Naive thymus-derived CD4-positive, alpha-beta T cell (primary cell): ENCODE measurements at regions not wholly inside any gene's neighbourhood (a gene's known extent, or its start where the extent isn't known, plus 50 kb on each side); places are given as distances from the start of the nearest gene placed in this dataset.

ENCODE experiments used
- ATAC-seq: fragments of 150-1000 bp; cut with Tn5 transposase; 2 replicates; pipeline ENCODE4 v1.10.0; 2021; ENCODE audit warnings: mild to moderate bottlenecking, moderate library complexity
- CTCF ChIA-PET: fragments of 350-600 bp; sonication (Branson Sonifier 250); formaldehyde crosslinking; loops from one replicate; lab custom pipeline; 2021; ENCODE audit warnings: antibody characterized with exemption; lab: Charles Lee
- POLR2A ChIA-PET: fragments of 350-600 bp; sonication (Branson Sonifier 250); formaldehyde crosslinking; loops from one replicate; lab custom pipeline; 2021; ENCODE audit warnings: antibody characterized with exemption, inconsistent platforms; lab: Charles Lee
- DNase-seq, 9 donors: peaks; one replicate each; pipeline versions ENCODE4 v3.0.0 to v3.0.0-alpha.2; 2020 to 2022; ENCODE audit warnings: mixed read lengths in 1 of 9
- H3K27ac ChIP-seq: one replicate; pipeline ENCODE4 v1.7.0; 2013; ENCODE audit warnings: mild to moderate bottlenecking, low read depth, low read length, moderate library complexity
- H3K27me3 ChIP-seq, 2 donors: one replicate each; pipeline ENCODE4 v1.7.0; 2013; ENCODE audit warnings: low read length in 2 of 2, mild to moderate bottlenecking in 2 of 2, moderate library complexity in 2 of 2; ENCODE audit not compliant: control insufficient read depth in 2 of 2, insufficient read depth in 2 of 2
- H3K36me3 ChIP-seq, 3 experiments: 1 replicate in 2 of 3; 2 replicates in 1 of 3; pipeline ENCODE4 v1.7.0; 2013; ENCODE audit warnings: low read length in 3 of 3, mild to moderate bottlenecking in 3 of 3, moderate library complexity in 1 of 3; ENCODE audit not compliant: insufficient read depth in 3 of 3, control insufficient read depth in 2 of 3
- H3K4me1 ChIP-seq, 2 donors: one replicate each; pipeline ENCODE4 v1.7.0; 2013; ENCODE audit warnings: low read length in 2 of 2, mild to moderate bottlenecking in 2 of 2, moderate library complexity in 1 of 2; ENCODE audit not compliant: control insufficient read depth in 2 of 2, insufficient read depth in 2 of 2
- H3K4me3 ChIP-seq: 2 replicates; pipeline ENCODE4 v1.7.0; 2013; ENCODE audit warnings: mild to moderate bottlenecking, low read length
- H3K9me3 ChIP-seq, 3 experiments: 1 replicate in 2 of 3; 2 replicates in 1 of 3; pipeline ENCODE4 v1.7.0; 2013; ENCODE audit warnings: low read length in 3 of 3; ENCODE audit not compliant: control insufficient read depth in 2 of 3
- H3K27ac Mint-ChIP-seq, 9 donors: one replicate each; pipeline ENCODE4 v1.8.0; 2020 to 2022; ENCODE audit warnings: mixed read lengths in 9 of 9, mild to moderate bottlenecking in 8 of 9, moderate library complexity in 5 of 9, inconsistent platforms in 2 of 9
- H3K27me3 Mint-ChIP-seq, 5 donors: one replicate each; pipeline ENCODE4 v1.8.0; 2021 to 2022; ENCODE audit warnings: mixed read lengths in 5 of 5, mild to moderate bottlenecking in 1 of 5
- H3K36me3 Mint-ChIP-seq, 5 donors: one replicate each; pipeline ENCODE4 v1.8.0; 2020 to 2022; ENCODE audit warnings: mixed read lengths in 5 of 5, mild to moderate bottlenecking in 3 of 5, inconsistent platforms in 1 of 5
- H3K4me1 Mint-ChIP-seq, 7 donors: one replicate each; pipeline ENCODE4 v1.8.0; 2020 to 2022; ENCODE audit warnings: mixed read lengths in 7 of 7, mild to moderate bottlenecking in 3 of 7, inconsistent platforms in 1 of 7
- H3K4me3 Mint-ChIP-seq, 10 donors: one replicate each; pipeline ENCODE4 v1.8.0; 2020 to 2022; ENCODE audit warnings: mild to moderate bottlenecking in 10 of 10, mixed read lengths in 10 of 10, moderate library complexity in 6 of 10, inconsistent platforms in 2 of 10
- H3K9me3 Mint-ChIP-seq, 11 donors: one replicate each; pipeline ENCODE4 v1.8.0; 2020 to 2022; ENCODE audit warnings: mixed read lengths in 11 of 11, mild to moderate bottlenecking in 4 of 11, inconsistent platforms in 1 of 11, moderate library complexity in 1 of 11
- intact Hi-C, 2 donors: fragments of 100-400 bp; cut with micrococcal nuclease; formaldehyde crosslinking; loops; one replicate each; pipeline ENCODE4 v1.15.1; 2023

GRCh38 chr10:88066319-88066718 is 202.9 kb downstream of the PTEN start:
- no peak for ATAC-seq
- intact Hi-C loops = loop anchor here in 1 of 2 donors (2.0 to 5.0 kb wide), 3 partner anchors 14 to 248 kb away; partner anchors contain the start of gene ATAD1
- peaks cover 0 to 97% (median 79%) of the 10 kb centered on the region in 7 donors for H3K4me1 Mint-ChIP-seq

DNA sequence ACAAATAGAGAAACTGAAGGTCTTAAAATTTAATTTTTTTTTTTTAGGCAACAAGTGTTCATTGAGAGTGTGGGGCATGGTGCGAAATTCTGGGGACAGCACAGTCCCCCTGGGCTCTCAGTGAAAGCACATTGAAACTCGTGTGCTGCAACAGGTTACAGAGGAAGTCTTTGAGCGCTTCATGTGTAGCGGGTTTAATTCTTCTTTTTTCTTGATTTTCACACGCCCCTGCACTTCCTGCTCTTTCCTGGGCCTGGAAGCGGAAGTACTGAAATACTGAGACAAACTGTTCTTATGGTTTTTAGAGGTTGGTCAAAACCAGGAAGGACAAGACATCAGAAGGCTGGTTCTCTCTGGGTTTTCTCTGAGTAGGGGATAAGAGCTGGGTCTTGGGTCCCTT is 203.5 kb downstream of the PTEN start:
- peaks cover 0 to 95% (median 85%) of the 10 kb centered on the region in 7 donors for H3K4me1 Mint-ChIP-seq
- Histone ChIP-seq H3K27ac (peak overlapping the region; percentile 67), H3K9me3 (no peaks in the 10 kb centered on the region), H3K36me3 (no peaks in the 10 kb centered on the region), H3K4me1 (peaks cover 6 to 75% of the 10 kb centered on the region in 2 donors), H3K4me3 (no peak overlapping the region), H3K27me3 (no peaks in the 10 kb centered on the region)
- DNase-seq = peak in 7 of 9 donors; percentile 32 to 76 (median 69)
- peaks cover 0 to 14% (median 0%) of the 10 kb centered on the region in 5 donors for H3K27me3 Mint-ChIP-seq
- peak overlapping the region in 8 of 9 donors; percentile 78 to 99 (median 95) for H3K27ac Mint-ChIP-seq
- intact Hi-C loops = loop anchor here in 1 of 2 donors (1.0 to 5.0 kb wide), 4 partner anchors 14 to 248 kb away; partner anchors contain the start of gene ATAD1
- POLR2A ChIA-PET = interaction anchor here (0.6 to 3.1 kb wide), 3 partner anchors 24 to 204 kb away, joined by 6 to 18 read pairs (median 15); partner anchors contain the start of genes KLLN and PTEN
- CTCF ChIA-PET = interaction anchor here (0.5 to 0.9 kb wide), 5 partner anchors 110 to 1418 kb away, joined by 3 to 4 read pairs (median 4); no protein-coding TSS in a partner anchor
- H3K4me3 Mint-ChIP-seq = peak overlapping the region in 9 of 10 donors; percentile 54 to 79 (median 63)
- ATAC-seq = peak; percentile 54
- peaks cover 0 to 11% (median 0%) of the 10 kb centered on the region in 5 donors for H3K36me3 Mint-ChIP-seq
- peaks cover 0 to 4% (median 0%) of the 10 kb centered on the region in 11 donors for H3K9me3 Mint-ChIP-seq

More at GRCh38 chr10:88066319-88066718, 202.9 kb downstream of the PTEN start:
- ChIA-PET CTCF (interaction anchor here (0.7 to 1.1 kb wide), 4 partner anchors 207 to 326 kb away, joined by 3 to 4 read pairs (median 3); no protein-coding TSS in a partner anchor), POLR2A (interaction anchor here (0.6 to 3.1 kb wide), 4 partner anchors 25 to 321 kb away, joined by 3 to 18 read pairs (median 11); partner anchors contain the start of genes KLLN and PTEN)
- no peaks in the 10 kb centered on the region for H3K27me3 ChIP-seq
- peak overlapping the region; percentile 67 for H3K27ac ChIP-seq
- H3K4me3 Mint-ChIP-seq = peak overlapping the region; percentile 20 to 79 (median 62)
- peaks cover 0 to 11% (median 0%) of the 10 kb centered on the region in 5 donors for H3K36me3 Mint-ChIP-seq
- H3K36me3 ChIP-seq = no peaks in the 10 kb centered on the region
- H3K27me3 Mint-ChIP-seq = peaks cover 0 to 12% (median 0%) of the 10 kb centered on the region in 5 donors
- peaks cover 6 to 75% of the 10 kb centered on the region in 2 donors for H3K4me1 ChIP-seq
- DNase-seq = no peak
- peaks cover 0 to 4% (median 0%) of the 10 kb centered on the region in 11 donors for H3K9me3 Mint-ChIP-seq
- no peak overlapping the region for H3K4me3 ChIP-seq
- H3K9me3 ChIP-seq = no peaks in the 10 kb centered on the region
- peak overlapping the region in 8 of 9 donors; percentile 78 to 99 (median 95) for H3K27ac Mint-ChIP-seq

DNA sequence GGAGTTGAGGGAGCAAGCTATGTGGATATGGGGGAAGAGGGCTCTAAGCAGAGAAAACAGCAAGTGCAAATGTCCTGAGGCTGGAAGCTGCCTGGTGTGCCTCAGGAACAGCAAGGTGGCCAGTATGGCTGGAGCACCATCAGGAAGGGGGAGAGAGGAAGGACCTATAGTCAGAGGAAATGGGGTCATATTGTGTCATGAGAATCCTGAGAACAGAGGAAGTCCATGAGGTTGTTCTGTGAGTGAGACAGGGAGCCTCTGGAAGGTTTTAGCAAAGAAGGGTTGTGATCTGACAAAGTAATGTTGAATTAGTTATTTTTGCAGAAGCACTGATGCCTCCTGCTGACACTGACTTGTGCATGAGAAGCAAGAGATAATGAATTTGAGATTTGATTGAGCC is 204.3 kb downstream of the PTEN start:
- intact Hi-C loops = loop anchor here in 1 of 2 donors (1.0 to 5.0 kb wide), 4 partner anchors 13 to 249 kb away; partner anchors contain the start of gene ATAD1
- Histone ChIP-seq H3K4me1 (peaks cover 6 to 70% of the 10 kb centered on the region in 2 donors), H3K9me3 (no peaks in the 10 kb centered on the region), H3K27me3 (no peaks in the 10 kb centered on the region), H3K36me3 (no peaks in the 10 kb centered on the region), H3K27ac (peak overlapping the region; percentile 67), H3K4me3 (no peak overlapping the region)
- ChIA-PET POLR2A (interaction anchor here (0.6 to 3.1 kb wide), 4 partner anchors 24 to 205 kb away, joined by 6 to 18 read pairs (median 14); partner anchors contain the start of genes KLLN and PTEN), CTCF (interaction anchor here (0.6 to 1.6 kb wide), 7 partner anchors 14 to 1419 kb away, joined by 3 to 4 read pairs (median 4); no protein-coding TSS in a partner anchor)
- H3K27me3 Mint-ChIP-seq = peaks cover 0 to 17% (median 0%) of the 10 kb centered on the region in 5 donors
- H3K4me3 Mint-ChIP-seq = peak overlapping the region in 9 of 10 donors; percentile 2 to 79 (median 62)
- no peak for ATAC-seq
- no peak for DNase-seq
- peaks cover 0 to 94% (median 88%) of the 10 kb centered on the region in 7 donors for H3K4me1 Mint-ChIP-seq
- H3K27ac Mint-ChIP-seq = peak overlapping the region in 8 of 9 donors; percentile 78 to 99 (median 95)
- H3K9me3 Mint-ChIP-seq = peaks cover 0 to 4% (median 0%) of the 10 kb centered on the region in 11 donors
- peaks cover 0 to 11% (median 0%) of the 10 kb centered on the region in 5 donors for H3K36me3 Mint-ChIP-seq

DNA sequence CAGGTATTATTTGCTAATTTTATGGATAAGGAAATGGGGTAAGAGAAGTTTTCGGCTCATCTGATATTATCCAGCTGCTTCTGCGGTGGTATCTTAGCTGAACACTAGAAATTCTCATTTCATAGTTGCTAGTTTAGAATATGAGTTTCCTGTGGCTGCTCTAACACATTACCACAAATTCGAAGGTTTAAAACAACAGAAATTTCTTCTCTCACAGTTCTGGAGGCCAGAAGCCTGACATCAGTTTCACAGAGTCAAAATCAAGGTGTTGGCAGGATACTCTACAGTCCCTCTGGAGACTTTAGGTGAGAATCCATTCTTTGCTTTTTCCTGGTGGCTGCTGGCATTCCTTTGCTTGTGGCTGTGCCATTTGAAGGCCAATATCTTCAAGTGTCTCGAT is 205.9 kb downstream of the PTEN start:
- H3K27me3 ChIP-seq = no peaks in the 10 kb centered on the region
- Mint-ChIP-seq H3K27ac (peak overlapping the region in 8 of 9 donors; percentile 22 to 95 (median 74)), H3K4me1 (peaks cover 0 to 82% (median 74%) of the 10 kb centered on the region in 7 donors), H3K36me3 (peaks cover 0 to 11% (median 0%) of the 10 kb centered on the region in 5 donors), H3K4me3 (peak overlapping the region in 5 of 10 donors; percentile 11 to 61 (median 32)), H3K9me3 (peaks cover 0 to 4% (median 0%) of the 10 kb centered on the region in 11 donors), H3K27me3 (peaks cover 0 to 24% (median 0%) of the 10 kb centered on the region in 5 donors)
- H3K36me3 ChIP-seq = no peaks in the 10 kb centered on the region
- CTCF ChIA-PET = interaction anchor here (1.6 kb wide), 1 partner anchor 22 kb away, joined by 4 read pairs; no protein-coding TSS in a partner anchor
- no peaks in the 10 kb centered on the region for H3K9me3 ChIP-seq
- ATAC-seq (no peak), DNase-seq (peak in 3 of 9 donors; percentile 13 to 23 (median 14))
- POLR2A ChIA-PET = interaction anchor here (1.1 to 1.9 kb wide), 3 partner anchors 10 to 207 kb away, joined by 3 to 12 read pairs (median 3); no protein-coding TSS in a partner anchor
- H3K4me3 ChIP-seq = no peak overlapping the region
- no peak overlapping the region for H3K27ac ChIP-seq
- peaks cover 6 to 54% of the 10 kb centered on the region in 2 donors for H3K4me1 ChIP-seq
- intact Hi-C loops = loop anchor here in 1 of 2 donors (5.0 kb wide), 1 partner anchor 123 kb away; no protein-coding TSS in a partner anchor

GRCh38 chr10:88070080-88070880 is 206.9 kb downstream of the PTEN start:
- Mint-ChIP-seq H3K9me3 (peaks cover 0 to 4% (median 0%) of the 10 kb centered on the region in 11 donors), H3K27ac (peak overlapping the region in 6 of 9 donors; percentile 1 to 72 (median 40))

More at GRCh38 chr10:88070080-88070880, 206.9 kb downstream of the PTEN start:
- Histone ChIP-seq H3K36me3 (no peaks in the 10 kb centered on the region), H3K27me3 (no peaks in the 10 kb centered on the region), H3K27ac (no peak overlapping the region), H3K4me1 (peaks cover 6 to 45% of the 10 kb centered on the region in 2 donors), H3K4me3 (no peak overlapping the region), H3K9me3 (no peaks in the 10 kb centered on the region)
- H3K4me3 Mint-ChIP-seq = peak overlapping the region in 2 of 10 donors; percentile 2 to 8
- ChIA-PET CTCF (no interaction called here), POLR2A (interaction anchor here (1.3 kb wide), 1 partner anchor 9 kb away, joined by 3 read pairs; no protein-coding TSS in a partner anchor)
- H3K4me1 Mint-ChIP-seq = peaks cover 0 to 75% (median 64%) of the 10 kb centered on the region in 7 donors
- peaks cover 0 to 28% (median 0%) of the 10 kb centered on the region in 5 donors for H3K27me3 Mint-ChIP-seq
- intact Hi-C loops = no loop called here
- peaks cover 0 to 8% (median 0%) of the 10 kb centered on the region in 5 donors for H3K36me3 Mint-ChIP-seq
- DNase-seq (no peak), ATAC-seq (no peak)
